ENCODE measurements at regions not wholly inside any gene's neighbourhood (a gene's known extent, or its start where the extent isn't known, plus 50 kb on each side); places are given as distances from the start of the nearest gene placed in this dataset.
A peak's percentile ranks its signal among the peaks of the same experiment; 100 is the strongest.

DNA sequence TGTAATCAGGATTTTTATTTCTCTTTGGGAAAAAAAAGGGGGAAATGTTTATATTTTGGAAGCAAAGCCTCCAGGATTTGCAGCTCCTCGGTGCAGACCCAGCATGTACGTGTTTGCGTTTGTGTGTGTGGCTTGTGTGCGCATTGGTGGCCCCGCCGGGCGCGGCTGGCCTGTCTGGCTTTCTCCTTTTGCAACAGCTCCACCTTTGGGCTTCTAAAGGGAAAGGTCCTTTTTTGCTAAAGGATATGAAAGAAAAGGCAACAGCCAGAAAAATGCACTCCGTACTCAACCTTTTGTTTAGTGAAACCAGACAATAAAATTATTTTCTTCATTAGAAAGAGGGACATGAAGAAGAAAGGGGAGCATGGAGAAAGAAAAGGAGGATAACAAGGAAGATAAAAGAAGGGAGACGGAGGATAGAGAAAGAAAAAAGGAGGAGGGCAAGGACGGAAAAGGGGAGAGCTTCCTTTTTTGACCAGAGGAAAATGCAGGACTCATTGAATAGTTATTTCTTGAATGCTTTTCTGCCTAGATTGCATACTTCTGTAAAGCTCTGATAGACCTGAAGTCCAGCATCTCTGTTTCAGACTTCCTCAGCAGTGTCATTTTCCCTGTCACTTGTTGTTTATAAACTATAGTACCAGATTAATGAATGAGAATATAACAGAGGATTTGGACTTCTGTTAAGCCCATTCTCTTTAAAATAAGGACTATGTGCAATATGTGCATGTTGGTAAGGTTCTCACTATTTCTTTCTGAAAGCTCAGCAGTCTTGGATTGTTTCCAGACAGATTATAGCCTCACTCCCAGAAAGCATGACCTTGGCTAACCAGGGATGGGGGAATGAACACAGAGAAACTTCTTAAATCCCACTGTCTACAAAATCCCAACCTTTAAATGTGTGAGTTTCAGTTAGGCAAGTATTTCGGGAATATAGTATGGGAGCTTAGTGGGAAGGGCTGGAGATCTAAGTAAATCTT, 563.1 kb upstream of the PIK3C3 start:
- peak; percentile 49 for DNase-seq (ENCODE audit: low read depth)
- H3K4me3 ChIP-seq (ENCODE audit: control insufficient read depth, low read depth, low read length): no peak overlapping the region

DNA sequence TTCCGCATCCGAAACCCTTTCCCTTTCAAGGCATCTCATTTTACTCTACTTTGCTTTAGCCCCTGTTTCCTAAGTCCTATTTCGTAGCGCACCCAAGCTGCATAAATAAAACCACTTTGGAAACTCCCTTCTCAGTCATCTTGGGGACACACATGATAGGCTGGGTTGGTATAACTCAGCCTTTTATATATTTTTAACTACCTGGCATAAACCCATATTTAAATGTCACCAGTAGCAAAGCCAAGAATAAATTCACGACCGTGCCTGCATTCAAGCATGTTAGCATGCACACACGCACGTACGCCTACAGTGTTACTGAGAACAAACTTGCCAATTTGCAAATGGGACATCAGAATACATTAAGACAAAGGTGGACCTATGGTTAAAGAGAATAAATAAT, 564.7 kb upstream of the PIK3C3 start:
- no peak overlapping the region for H3K4me3 ChIP-seq (ENCODE audit: control insufficient read depth, low read depth, low read length)
- TF ChIP-seq, protein P1, sequence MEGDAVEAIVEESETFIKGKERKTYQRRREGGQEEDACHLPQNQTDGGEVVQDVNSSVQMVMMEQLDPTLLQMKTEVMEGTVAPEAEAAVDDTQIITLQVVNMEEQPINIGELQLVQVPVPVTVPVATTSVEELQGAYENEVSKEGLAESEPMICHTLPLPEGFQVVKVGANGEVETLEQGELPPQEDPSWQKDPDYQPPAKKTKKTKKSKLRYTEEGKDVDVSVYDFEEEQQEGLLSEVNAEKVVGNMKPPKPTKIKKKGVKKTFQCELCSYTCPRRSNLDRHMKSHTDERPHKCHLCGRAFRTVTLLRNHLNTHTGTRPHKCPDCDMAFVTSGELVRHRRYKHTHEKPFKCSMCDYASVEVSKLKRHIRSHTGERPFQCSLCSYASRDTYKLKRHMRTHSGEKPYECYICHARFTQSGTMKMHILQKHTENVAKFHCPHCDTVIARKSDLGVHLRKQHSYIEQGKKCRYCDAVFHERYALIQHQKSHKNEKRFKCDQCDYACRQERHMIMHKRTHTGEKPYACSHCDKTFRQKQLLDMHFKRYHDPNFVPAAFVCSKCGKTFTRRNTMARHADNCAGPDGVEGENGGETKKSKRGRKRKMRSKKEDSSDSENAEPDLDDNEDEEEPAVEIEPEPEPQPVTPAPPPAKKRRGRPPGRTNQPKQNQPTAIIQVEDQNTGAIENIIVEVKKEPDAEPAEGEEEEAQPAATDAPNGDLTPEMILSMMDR (conservative IDR thresholded peaks at IDR 0.05; ENCODE audit: control insufficient read depth, insufficient read depth, low read depth, low read length): no peak
- DNase-seq (ENCODE audit: low read depth): no peak

More for the DNA sequence above, 563.1 kb upstream of the PIK3C3 start:
- TF ChIP-seq, protein P1 (conservative IDR thresholded peaks at IDR 0.05; ENCODE audit: control insufficient read depth, insufficient read depth, low read depth, low read length): peak; percentile 54

DNA sequence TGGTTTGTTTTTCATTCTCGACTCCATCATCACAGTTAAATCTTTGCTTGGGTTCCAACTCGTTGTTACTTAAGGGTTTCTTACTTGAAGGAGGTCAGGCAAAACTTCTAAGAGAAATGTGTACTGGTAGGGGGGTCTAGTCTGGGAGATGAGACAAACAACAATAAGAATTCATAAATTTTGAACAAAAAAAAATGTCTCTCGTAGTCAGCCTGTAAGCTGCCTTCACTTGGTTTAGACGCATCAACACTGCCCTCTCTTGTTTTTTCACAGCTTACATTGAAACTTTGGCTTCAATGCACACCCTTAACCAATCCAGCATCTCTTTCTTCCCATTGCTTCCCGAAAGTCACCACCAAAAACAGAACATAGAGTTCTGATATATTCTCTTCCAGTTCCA, 576.4 kb upstream of the PIK3C3 start:
- peak; percentile 31 for DNase-seq (ENCODE audit: low read depth)
- H3K4me3 ChIP-seq (ENCODE audit: control insufficient read depth, low read depth, low read length): no peak overlapping the region

DNA sequence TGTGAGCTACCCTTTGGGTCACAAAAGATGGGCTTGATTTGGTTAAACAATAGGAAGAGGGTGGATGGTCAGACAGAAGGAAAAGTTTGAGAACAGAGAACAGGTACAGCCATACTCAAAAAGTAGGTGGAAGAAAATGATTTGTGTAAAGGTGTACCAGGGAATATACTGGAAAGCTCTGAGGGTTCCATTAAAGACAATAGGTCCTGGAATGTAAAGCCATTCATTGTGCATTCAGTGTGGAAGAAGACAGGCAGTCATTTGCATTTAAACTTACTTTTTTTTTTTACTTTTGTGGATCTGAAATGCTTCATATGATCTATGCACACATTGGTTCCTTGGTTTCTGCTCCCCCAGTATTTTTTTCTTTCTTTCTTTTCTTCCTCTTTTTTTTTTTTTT, 581.4 kb upstream of the PIK3C3 start:
- no peak overlapping the region for H3K4me3 ChIP-seq (ENCODE audit: control insufficient read depth, low read depth, low read length)
- TF ChIP-seq, protein P1 (conservative IDR thresholded peaks at IDR 0.05; ENCODE audit: control insufficient read depth, insufficient read depth, low read depth, low read length): no peak
- DNase-seq (ENCODE audit: low read depth): no peak

More for the DNA sequence above, 576.4 kb upstream of the PIK3C3 start:
- TF ChIP-seq, protein P1 (conservative IDR thresholded peaks at IDR 0.05; ENCODE audit: control insufficient read depth, insufficient read depth, low read depth, low read length): peak; percentile 22

DNA sequence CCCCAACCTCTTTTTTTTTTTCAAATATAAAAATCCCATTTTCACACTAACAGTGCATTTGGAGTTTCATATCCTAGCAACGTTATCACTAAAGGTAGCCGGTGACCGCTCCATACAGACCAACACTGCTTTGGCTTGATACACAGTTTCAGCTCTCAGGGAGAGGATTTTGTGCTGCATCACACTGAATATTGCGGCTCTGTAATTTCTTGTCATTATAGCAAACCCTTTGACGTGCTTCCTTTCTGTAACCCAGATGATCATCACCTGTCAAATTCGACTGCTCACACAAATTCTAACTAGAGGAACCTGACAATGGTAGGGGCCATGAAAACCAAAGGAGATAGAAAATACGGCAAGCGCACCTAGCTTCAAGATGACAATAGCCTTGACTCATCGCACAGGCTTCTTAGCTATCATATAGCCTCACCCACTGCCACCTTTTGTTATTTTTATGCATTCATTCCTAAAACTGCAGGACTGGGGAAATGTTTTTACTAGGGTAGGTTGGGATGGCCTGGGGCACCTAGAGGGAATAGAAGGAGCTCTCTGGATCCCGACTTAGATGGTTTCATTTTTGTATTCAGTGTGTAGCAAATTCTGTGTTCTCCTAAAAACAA, 582.9 kb upstream of the PIK3C3 start:
- TF ChIP-seq, protein P1 (conservative IDR thresholded peaks at IDR 0.05; ENCODE audit: control insufficient read depth, insufficient read depth, low read depth, low read length): no peak
- no peak overlapping the region for H3K4me3 ChIP-seq (ENCODE audit: control insufficient read depth, low read depth, low read length)
- no peak for DNase-seq (ENCODE audit: low read depth)

DNA sequence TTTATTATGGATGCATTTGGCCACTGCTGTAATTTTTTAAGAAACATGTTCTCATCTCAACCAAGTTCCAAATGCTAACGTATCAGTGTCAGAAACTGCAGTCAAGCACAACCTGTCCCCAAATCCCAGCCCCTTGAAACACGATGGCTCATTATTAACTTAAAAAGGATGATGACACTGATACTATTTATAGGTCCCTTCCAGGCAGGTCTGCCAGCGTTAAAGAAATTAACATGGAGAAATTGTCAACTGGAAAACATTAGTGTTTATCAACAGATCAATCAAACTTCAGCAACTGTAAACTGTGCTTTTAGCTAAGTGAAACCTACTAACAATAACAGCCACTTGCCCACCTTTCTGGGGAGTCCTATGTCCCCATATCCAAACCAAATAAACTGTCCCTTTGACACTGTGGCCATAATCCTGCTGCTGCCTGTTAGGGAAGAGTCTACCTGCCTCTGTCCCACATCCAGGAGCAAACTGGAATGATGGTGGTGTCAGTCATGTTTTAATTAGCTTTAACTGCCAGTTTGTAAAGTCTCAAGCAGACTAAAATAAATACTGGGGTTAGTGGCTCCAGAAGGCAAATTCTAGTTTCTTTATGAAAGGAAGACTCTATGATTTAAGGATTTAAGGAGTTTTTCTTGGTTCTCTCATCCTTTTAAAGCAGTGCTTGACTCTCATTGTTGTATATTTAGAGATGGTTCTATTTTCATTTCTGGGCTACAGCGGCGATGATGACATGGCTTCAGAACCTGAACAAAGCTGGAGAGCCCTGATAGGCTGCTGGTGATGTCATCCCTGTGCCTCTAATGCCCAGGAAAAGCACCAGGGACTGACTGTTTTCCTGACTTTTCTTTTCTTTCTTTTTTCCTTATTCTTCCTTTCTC, 583.6 kb upstream of the PIK3C3 start:
- DNase-seq (ENCODE audit: low read depth): no peak
- TF ChIP-seq, protein P1 (conservative IDR thresholded peaks at IDR 0.05; ENCODE audit: control insufficient read depth, insufficient read depth, low read depth, low read length): no peak
- H3K4me3 ChIP-seq (ENCODE audit: control insufficient read depth, low read depth, low read length): no peak overlapping the region

Data from fibroblast of mammary gland (primary cell).